Neural cell (in vitro differentiated cells): ENCODE measurements at regions not wholly inside any gene's neighbourhood (a gene's known extent, or its start where the extent isn't known, plus 50 kb on each side); places are given as distances from the start of the nearest gene placed in this dataset.

Source experiments
- CTCF ChIP-seq: fragments of 450-650 bp; IDR thresholded peaks from 2 replicates; pipeline ENCODE4 v1.5.1; 2014; ENCODE audit warnings: antibody characterized with exemption, mild to moderate bottlenecking, moderate library complexity; ENCODE audit not compliant: poor library complexity, severe bottlenecking
- EP300 ChIP-seq: fragments of 450-650 bp; conservative IDR thresholded peaks from 2 replicates; pipeline ENCODE4 v1.6.1; 2014; ENCODE audit warnings: antibody characterized with exemption, mild to moderate bottlenecking, moderate library complexity; ENCODE audit not compliant: poor library complexity, severe bottlenecking
- SMC3 ChIP-seq: fragments of 450-650 bp; conservative IDR thresholded peaks from 2 replicates; pipeline ENCODE4 v1.6.1; 2014; ENCODE audit warnings: antibody characterized with exemption, mild to moderate bottlenecking, moderate library complexity; ENCODE audit not compliant: poor library complexity
- TAF1 ChIP-seq: IDR thresholded peaks from 2 replicates; pipeline ENCODE4 v1.6.1; 2012; ENCODE audit warnings: low read depth

GRCh38 chr5:161077496-161077895 is 225.5 kb upstream of the ATP10B start:
- TF ChIP-seq CTCF (no peak), TAF1 (no peak), SMC3 (no peak), EP300 (no peak)
